GM12864 (cell line): ENCODE measurements at regions not wholly inside any gene's neighbourhood (a gene's known extent, or its start where the extent isn't known, plus 50 kb on each side); places are given as distances from the start of the nearest gene placed in this dataset.

Experiments
- DNase-seq: peaks from one replicate; pipeline ENCODE4 v3.0.0-alpha.2; 2011; ENCODE audit warnings: low read depth
- H3K4me3 ChIP-seq: 2 replicates; pipeline ENCODE4 v1.5.1; 2011; ENCODE audit warnings: mild to moderate bottlenecking, low read depth, low read length, control low read depth
- TF ChIP-seq, protein P1 (sequence below): IDR thresholded peaks from 2 replicates; pipeline ENCODE4 v1.5.1; 2011; ENCODE audit warnings: low read depth, mild to moderate bottlenecking, moderate library complexity, low read length, control low read depth, inconsistent platforms; ENCODE audit errors: missing control alignments

DNA sequence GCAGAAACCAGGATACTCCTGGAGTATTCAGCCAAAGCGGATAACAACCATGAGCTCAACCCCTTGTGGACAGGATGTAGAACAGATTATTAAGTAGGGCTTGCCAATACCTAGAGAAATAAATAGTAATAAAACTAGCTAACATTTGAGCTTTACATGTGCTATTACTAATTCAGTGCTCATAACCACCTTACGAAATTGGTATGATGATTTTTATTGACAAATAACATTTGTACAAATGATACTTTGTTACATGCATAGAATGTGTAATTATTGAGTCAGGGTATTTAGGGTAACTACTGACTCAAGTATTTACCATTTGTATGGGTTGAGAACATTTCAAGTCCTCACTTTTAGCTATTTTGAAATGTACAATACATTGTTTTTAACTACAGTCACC, 287.9 kb downstream of the CDC5L start:
- H3K4me3 ChIP-seq, result no peak overlapping the region
- TF ChIP-seq, protein P1, sequence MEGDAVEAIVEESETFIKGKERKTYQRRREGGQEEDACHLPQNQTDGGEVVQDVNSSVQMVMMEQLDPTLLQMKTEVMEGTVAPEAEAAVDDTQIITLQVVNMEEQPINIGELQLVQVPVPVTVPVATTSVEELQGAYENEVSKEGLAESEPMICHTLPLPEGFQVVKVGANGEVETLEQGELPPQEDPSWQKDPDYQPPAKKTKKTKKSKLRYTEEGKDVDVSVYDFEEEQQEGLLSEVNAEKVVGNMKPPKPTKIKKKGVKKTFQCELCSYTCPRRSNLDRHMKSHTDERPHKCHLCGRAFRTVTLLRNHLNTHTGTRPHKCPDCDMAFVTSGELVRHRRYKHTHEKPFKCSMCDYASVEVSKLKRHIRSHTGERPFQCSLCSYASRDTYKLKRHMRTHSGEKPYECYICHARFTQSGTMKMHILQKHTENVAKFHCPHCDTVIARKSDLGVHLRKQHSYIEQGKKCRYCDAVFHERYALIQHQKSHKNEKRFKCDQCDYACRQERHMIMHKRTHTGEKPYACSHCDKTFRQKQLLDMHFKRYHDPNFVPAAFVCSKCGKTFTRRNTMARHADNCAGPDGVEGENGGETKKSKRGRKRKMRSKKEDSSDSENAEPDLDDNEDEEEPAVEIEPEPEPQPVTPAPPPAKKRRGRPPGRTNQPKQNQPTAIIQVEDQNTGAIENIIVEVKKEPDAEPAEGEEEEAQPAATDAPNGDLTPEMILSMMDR, result no peak

DNA sequence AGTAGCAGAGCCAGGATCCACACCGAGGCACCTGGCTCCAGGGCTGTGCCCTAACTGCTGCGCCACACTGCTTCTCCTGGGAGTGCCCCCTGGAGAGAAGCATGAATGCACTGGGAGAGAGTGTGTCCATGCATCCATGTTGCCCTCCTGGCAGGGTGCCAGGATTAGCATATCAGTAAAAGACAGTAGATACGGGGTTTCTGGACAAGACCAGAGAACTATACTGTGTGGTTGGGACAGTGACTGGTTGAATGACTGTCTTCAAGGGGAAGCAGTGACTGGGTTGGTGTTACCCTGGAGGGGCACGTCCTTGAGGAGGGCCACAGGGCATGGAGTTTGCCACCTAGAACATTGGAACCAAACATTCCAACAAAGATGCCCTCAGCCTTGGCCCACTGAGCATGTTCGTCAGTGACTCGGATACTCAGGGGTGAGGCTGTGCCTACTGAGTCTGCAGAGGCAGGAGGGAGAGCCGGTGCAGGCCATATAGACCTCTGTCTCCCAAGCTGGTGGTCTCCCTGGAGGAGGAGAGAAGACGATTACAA, 288.8 kb downstream of the CDC5L start:
- H3K4me3 ChIP-seq, result no peak overlapping the region
- TF ChIP-seq, protein P1, result no peak
- DNase-seq, result no peak

More for the DNA sequence above, 287.9 kb downstream of the CDC5L start:
- no peak for DNase-seq

DNA sequence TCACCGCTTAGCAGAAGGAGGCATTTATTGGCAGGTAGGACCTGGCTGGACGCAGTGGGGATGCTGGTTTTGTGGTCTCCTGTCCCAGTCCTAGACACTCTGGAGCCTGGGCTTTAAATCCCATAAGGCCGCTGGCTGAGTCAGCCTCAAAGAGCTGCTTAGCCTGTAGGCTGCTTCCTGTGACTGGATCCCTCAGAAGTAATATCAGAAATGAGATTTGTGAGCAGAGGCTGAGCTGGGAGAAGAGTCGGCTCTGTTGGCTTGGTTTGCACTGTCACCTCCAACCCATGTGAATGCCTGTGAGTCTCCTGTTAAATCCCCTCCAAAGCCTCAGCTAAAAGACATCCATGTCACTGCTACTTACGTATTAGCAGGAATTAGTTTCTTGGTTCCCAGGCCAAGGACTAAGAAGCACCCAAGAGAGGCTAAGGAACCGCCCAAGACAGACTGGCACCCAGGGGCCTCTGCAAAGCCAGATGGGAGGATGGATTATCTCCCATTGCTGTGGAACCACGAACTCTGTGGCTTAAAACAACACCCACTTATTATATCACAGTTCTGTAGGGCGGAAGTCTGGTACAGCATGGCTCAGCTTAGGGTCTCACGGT, 289.4 kb downstream of the CDC5L start:
- no peak for DNase-seq
- TF ChIP-seq, protein P1, result no peak
- H3K4me3 ChIP-seq, result no peak overlapping the region

DNA sequence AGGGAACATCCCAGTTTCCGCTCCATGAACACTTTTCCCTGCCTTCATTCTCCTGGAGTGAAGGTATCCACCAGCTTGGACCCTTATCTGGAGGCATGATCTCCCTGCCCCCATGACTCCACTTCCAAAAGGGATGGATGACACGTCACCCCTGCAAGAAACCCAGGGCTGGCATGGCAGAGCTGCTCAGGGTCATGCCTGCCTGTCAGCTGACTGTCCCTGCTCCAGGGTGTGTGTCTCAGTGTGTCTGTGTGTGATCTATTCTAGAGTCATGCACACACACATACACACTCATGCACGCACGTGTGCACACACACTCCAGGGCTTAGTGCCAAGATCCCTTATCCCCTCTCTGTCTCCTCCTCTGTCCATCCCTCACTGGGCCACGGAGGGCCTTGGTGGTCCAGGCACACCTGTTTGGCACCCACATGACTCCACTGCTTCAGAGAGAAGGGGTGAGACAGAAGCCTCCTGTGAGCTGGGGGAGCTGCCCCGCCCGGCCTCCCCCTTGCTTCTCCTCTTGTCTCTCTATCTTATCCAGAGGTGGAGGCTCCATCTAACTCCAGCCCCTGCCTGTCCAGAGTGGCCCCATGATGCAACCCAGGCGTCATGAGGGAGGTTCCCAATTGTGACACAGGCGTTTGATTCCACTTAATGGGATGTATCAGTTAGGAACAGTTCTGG, 290.9 kb downstream of the CDC5L start:
- TF ChIP-seq, protein P1, result no peak
- DNase-seq, result no peak
- no peak overlapping the region for H3K4me3 ChIP-seq

DNA sequence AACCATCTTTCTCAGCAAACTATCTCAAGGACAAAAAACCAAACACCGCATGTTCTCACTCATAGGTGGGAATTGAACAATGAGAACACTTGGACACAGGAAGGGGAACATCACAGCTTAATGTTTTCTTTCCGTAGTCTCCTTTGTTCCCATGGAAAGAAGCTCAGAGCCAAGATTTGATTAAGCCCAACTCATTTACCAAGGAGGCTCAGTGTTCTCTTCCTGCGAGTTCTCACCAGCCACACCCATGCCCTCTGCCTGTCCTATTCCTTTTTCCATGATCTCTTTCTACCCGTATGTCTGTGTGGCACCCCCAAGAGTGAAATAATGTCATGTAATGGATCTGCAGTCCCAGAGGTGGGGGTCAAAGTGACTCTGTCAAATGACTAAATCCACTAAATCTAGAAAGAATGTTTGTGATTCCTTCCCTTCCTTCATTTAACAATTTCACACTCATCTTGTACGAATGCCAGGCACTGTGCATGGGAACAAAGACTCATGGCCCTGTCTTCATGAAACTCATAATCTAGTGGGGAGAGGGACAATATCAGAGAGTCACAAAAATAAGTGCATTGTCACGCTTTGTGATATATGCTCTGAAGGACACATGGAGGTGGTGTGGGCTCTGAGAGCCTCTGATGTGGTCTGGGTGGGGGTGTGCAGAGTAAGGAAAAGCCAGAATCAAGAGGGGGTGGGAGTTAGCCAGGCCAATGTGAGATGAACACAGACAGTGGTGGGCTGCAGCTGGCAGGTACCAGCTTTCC, 292.1 kb downstream of the CDC5L start:
- TF ChIP-seq, protein P1, result no peak
- no peak for DNase-seq

DNA sequence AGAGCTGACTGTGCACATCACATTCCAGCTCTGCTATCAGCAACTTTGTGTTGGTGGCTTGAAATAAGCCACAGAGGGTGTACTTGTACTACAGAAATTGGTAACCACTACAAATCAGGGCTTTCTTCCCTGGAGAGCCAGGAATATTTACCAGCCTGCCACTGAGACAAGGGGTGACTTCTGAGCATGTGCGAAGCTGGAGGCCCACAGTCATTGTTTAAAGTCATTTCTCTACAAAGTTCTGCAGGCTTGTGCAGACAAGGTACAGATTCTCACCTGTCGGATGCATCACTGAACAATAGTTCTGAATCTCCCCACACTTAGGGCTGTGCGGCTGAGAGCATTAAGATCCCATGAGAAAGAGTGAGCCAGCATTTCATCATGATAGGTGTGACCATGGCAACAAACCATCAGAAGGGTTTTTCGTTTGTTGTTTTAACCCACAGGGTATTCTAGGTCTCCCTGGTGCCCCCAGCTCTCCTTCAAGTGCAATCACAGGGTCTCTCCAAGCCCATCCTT, 292.8 kb downstream of the CDC5L start:
- no peak overlapping the region for H3K4me3 ChIP-seq
- no peak for DNase-seq
- TF ChIP-seq, protein P1, result no peak

More for the DNA sequence above, 292.1 kb downstream of the CDC5L start:
- H3K4me3 ChIP-seq, result no peak overlapping the region
